Nephron (organoid): ENCODE measurements at regions not wholly inside any gene's neighbourhood (a gene's known extent, or its start where the extent isn't known, plus 50 kb on each side); places are given as distances from the start of the nearest gene placed in this dataset.
"Not testable (repeated sequence)": the region's sequence is repeated elsewhere in the genome, so short reads cannot be mapped to it uniquely, and the experiment has no call there.

ENCODE experiments used
- H3K27ac Mint-ChIP-seq, 3 experiments: 2 replicates each; pipeline ENCODE4 v1.8.0; 2020; ENCODE audit warnings: mixed read lengths in 3 of 3, mild to moderate bottlenecking in 2 of 3, moderate library complexity in 1 of 3
- H3K27me3 Mint-ChIP-seq: 2 replicates; pipeline ENCODE4 v1.8.0; 2021; ENCODE audit warnings: low read depth, mild to moderate bottlenecking, moderate library complexity, mixed read lengths
- H3K36me3 Mint-ChIP-seq: 2 replicates; pipeline ENCODE4 v1.8.0; 2020; ENCODE audit warnings: low read depth, mixed read lengths
- H3K4me1 Mint-ChIP-seq: 2 replicates; pipeline ENCODE4 v1.8.0; 2020; ENCODE audit warnings: mixed read lengths
- H3K4me3 Mint-ChIP-seq, 3 experiments: 2 replicates each; pipeline ENCODE4 v1.8.0; 2020; ENCODE audit warnings: mild to moderate bottlenecking in 3 of 3, mixed read lengths in 3 of 3, moderate library complexity in 2 of 3
- H3K9me3 Mint-ChIP-seq: 2 replicates; pipeline ENCODE4 v1.8.0; 2020; ENCODE audit warnings: mixed read lengths
- TF ChIP-seq, protein P1 (sequence below), 3 experiments: fragments of 200-600 bp; sonication (generic); IDR thresholded peaks; one replicate each; pipeline ENCODE4 v1.5.0; 2021; ENCODE audit warnings: antibody characterized with exemption in 3 of 3; ENCODE audit not compliant: unreplicated experiment in 3 of 3

DNA sequence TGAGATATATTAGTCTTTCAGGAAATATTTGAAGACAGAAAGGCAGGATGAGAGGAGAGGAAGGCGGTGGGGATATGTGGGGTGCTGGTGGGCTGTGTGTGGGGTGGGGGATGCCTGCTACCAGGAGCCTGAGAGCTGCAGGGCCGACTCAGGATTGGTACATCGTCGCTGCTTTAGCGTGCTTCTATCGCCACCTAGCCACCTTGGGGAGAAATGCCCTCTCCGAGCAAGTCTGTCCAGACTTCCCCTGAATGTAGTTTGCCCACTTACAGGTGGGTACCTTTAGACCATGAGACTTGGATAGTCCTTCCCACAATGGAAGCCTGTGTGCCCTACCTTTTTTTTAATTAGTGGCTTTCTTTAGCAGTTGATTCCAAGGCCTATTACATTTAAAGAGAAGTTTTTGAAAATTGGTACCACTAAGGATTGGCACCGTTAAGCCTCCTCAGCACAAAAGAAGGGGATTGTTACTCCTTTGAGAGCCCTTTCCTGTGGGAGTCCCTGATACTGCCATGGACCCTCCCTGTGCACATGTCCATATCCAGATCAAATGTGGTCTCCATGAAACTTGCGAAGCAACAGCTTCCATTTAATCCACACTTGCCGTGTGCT, 114.1 kb upstream of the NDUFV2 start:
- H3K9me3 Mint-ChIP-seq = no peaks in the 10 kb centered on the region
- peaks cover 7% of the 10 kb centered on the region for H3K27me3 Mint-ChIP-seq
- peaks cover 7% of the 10 kb centered on the region for H3K4me1 Mint-ChIP-seq
- H3K36me3 Mint-ChIP-seq = no peaks in the 10 kb centered on the region
- no peak overlapping the region for H3K27ac Mint-ChIP-seq
- TF ChIP-seq, protein P1, sequence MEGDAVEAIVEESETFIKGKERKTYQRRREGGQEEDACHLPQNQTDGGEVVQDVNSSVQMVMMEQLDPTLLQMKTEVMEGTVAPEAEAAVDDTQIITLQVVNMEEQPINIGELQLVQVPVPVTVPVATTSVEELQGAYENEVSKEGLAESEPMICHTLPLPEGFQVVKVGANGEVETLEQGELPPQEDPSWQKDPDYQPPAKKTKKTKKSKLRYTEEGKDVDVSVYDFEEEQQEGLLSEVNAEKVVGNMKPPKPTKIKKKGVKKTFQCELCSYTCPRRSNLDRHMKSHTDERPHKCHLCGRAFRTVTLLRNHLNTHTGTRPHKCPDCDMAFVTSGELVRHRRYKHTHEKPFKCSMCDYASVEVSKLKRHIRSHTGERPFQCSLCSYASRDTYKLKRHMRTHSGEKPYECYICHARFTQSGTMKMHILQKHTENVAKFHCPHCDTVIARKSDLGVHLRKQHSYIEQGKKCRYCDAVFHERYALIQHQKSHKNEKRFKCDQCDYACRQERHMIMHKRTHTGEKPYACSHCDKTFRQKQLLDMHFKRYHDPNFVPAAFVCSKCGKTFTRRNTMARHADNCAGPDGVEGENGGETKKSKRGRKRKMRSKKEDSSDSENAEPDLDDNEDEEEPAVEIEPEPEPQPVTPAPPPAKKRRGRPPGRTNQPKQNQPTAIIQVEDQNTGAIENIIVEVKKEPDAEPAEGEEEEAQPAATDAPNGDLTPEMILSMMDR (IDR thresholded peaks at IDR 0.05; ENCODE audit: unreplicated experiment in 3 of 3) = peak; percentile 82 to 83 (median 83)
- H3K4me3 Mint-ChIP-seq = no peak overlapping the region

DNA sequence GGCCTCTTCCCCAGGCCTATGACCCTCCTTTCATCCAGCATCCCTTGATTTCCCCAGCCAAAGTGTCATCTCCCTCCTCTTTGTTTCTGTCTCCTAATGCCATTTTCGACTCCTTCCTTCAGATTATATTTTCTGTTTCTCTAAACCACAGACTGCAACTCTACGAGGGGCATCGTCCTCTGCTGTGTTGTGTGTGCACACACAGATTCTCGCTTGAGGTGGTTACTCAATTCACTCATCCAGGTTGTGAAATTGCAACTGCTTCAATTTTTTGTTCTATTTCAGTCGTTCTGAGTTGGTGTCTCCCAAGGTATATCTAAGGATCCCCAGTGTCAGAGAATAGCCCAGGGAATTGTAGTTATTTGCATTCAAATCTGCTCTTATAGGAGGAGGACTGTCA, 113.5 kb upstream of the NDUFV2 start:
- Mint-ChIP-seq H3K4me1 (peaks cover 7% of the 10 kb centered on the region), H3K27me3 (peaks cover 7% of the 10 kb centered on the region), H3K27ac (no peak overlapping the region), H3K36me3 (no peaks in the 10 kb centered on the region), H3K9me3 (no peaks in the 10 kb centered on the region), H3K4me3 (no peak overlapping the region)
- TF ChIP-seq, protein P1 (IDR thresholded peaks at IDR 0.05; ENCODE audit: unreplicated experiment in 3 of 3) = no peak

DNA sequence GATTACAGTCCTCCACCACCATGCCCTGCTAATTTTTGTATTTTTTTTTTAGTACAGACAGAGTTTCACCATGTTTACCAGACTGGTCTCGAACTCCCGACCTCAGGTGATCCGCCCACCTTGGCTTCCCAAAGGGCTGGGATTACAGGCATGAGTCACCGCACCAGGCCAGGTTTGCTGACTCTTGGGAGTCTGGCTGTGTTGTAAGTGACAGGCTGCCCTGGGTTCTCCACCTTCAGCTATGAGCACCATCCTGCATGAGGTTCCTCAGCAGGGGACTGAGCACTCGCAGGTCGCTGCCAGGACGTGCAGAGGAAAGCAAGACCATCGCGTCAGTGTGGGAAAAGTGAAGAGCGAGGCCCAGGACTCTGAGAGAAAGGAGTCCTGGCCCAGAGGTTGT, 112.6 kb upstream of the NDUFV2 start:
- H3K9me3 Mint-ChIP-seq = no peaks in the 10 kb centered on the region
- peaks cover 11% of the 10 kb centered on the region for H3K27me3 Mint-ChIP-seq
- H3K4me3 Mint-ChIP-seq = no peak overlapping the region
- peaks cover 7% of the 10 kb centered on the region for H3K4me1 Mint-ChIP-seq
- TF ChIP-seq, protein P1 (IDR thresholded peaks at IDR 0.05; ENCODE audit: unreplicated experiment in 3 of 3) = no peak
- H3K36me3 Mint-ChIP-seq = no peaks in the 10 kb centered on the region
- no peak overlapping the region for H3K27ac Mint-ChIP-seq

DNA sequence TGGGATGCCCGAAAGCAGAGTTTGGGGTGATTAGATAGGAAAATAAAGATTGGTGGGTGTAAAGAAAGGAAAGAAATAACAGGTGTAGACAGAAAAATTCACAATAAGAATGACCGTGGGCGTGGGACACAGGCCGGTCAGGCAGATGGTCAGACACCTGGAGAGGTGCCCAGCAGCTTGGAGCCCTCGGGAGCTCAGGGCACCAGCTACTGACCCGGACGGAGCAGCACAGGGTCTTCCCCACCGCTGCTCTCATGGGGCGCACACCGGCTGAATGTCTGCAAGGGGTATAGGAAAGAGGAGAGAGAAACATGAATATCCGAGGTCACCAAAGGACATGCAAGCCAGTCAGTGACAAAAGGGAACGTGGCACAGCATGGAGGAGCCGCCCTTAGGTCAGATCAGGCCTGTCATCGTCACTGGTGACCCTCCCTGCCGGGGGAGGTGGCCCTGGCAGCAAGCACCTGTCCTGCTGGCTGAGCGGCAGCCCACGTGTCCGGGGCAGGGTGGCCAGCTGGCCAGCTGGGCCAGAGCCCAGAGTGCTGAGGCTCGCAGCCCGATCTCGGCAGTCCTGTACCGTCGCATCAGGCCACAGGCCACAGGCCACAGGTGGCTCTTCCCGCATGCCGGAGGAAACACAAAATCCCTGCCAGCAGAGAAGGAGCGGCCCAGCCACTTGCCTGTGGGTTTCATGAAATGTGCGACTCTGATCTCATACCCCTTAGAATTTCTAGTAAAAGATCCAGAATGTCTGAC, 112.0 kb upstream of the NDUFV2 start:
- no peaks in the 10 kb centered on the region for H3K36me3 Mint-ChIP-seq
- peaks cover 11% of the 10 kb centered on the region for H3K27me3 Mint-ChIP-seq
- no peaks in the 10 kb centered on the region for H3K9me3 Mint-ChIP-seq
- H3K4me3 Mint-ChIP-seq = no peak overlapping the region
- H3K27ac Mint-ChIP-seq = no peak overlapping the region
- TF ChIP-seq, protein P1 (IDR thresholded peaks at IDR 0.05; ENCODE audit: unreplicated experiment in 3 of 3) = no peak
- peaks cover 7% of the 10 kb centered on the region for H3K4me1 Mint-ChIP-seq

DNA sequence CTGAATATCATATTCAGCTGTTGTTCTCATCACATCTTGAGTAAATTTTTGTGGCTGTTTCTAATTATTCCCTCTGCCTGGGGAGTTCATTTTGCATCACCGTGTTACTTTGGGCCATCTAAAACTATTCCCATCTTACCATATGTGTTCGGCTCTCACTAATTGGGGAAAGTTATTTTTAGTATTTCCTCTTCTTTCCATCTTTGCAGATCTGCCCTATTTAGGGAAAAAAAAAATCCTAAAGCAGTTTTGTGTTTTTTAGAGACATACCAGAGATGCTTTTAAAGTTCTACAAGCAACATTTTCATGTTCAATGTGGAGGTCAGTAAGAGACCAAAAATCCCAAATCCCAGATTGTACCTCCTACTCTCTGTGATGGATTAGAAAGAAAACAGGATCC, 111.3 kb upstream of the NDUFV2 start:
- H3K4me3 Mint-ChIP-seq = no peak overlapping the region
- H3K4me1 Mint-ChIP-seq = peaks cover 7% of the 10 kb centered on the region
- TF ChIP-seq, protein P1 (IDR thresholded peaks at IDR 0.05; ENCODE audit: unreplicated experiment in 3 of 3) = no peak
- H3K9me3 Mint-ChIP-seq = peaks cover 3% of the 10 kb centered on the region
- H3K27me3 Mint-ChIP-seq = peaks cover 11% of the 10 kb centered on the region
- no peaks in the 10 kb centered on the region for H3K36me3 Mint-ChIP-seq
- no peak overlapping the region for H3K27ac Mint-ChIP-seq

DNA sequence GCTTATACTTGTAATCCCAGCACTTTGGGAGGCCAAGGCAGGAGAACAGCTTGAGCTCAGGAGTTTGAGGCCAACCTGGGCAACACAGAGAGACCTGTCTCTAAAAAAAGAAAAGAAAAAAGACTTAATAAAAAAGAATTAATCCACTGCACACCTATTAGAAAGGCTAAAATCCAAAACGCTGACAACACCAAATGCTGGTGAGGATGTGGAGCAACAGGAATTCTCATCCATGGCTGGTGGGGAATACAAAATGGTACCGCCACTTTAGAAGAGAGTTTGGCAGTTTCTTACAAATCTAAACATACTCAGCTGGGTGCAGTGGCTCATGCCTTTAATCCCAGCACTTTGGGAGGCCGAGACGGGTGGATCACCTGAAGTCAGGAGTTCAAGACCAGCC, 110.0 kb upstream of the NDUFV2 start:
- H3K27me3 Mint-ChIP-seq = peaks cover 17% of the 10 kb centered on the region
- H3K4me1 Mint-ChIP-seq, H3K4me3 Mint-ChIP-seq, H3K36me3 Mint-ChIP-seq, H3K27ac Mint-ChIP-seq, H3K9me3 Mint-ChIP-seq: not testable (repeated sequence)
